HEK293 (cell line): ENCODE measurements at regions not wholly inside any gene's neighbourhood (a gene's known extent, or its start where the extent isn't known, plus 50 kb on each side); places are given as distances from the start of the nearest gene placed in this dataset.

Experiments used
- CTCF ChIA-PET: fragments of 350-600 bp; formaldehyde crosslinking; extraction: SDS; loops from one replicate; lab custom pipeline; 2021; ENCODE audit warnings: antibody characterized with exemption; lab: Yijun Ruan, JAX
- POLR2A ChIA-PET: fragments of 300-600 bp; formaldehyde crosslinking; extraction: SDS; loops from one replicate; lab custom pipeline; 2020; ENCODE audit warnings: antibody characterized with exemption, inconsistent platforms; lab: Yijun Ruan, JAX
- H3K27ac ChIP-seq: fragments of 200-500 bp; sonication (Bioruptor generic); 2 replicates; pipeline ENCODE4 v1.5.1; 2014; ENCODE audit warnings: low read depth, low read length, control low read depth, inconsistent platforms; ENCODE audit errors: extremely low read depth
- H3K36me3 ChIP-seq, 2 experiments: fragments of 200-500 bp in 1 of 2; sonication (Bioruptor generic) in 1 of 2; 1 replicate in 1 of 2; 2 replicates in 1 of 2; pipeline ENCODE4 v1.5.1; 2014 to 2017; ENCODE audit warnings: inconsistent platforms in 2 of 2, low read length in 2 of 2; ENCODE audit not compliant: control insufficient read depth in 2 of 2, insufficient read depth in 1 of 2
- H3K4me1 ChIP-seq: fragments of 200-500 bp; sonication (Bioruptor generic); 2 replicates; pipeline ENCODE4 v1.5.1; 2014; ENCODE audit warnings: mild to moderate bottlenecking, low read length, inconsistent platforms; ENCODE audit not compliant: control insufficient read depth, insufficient read depth
- H3K4me3 ChIP-seq: 2 replicates; pipeline ENCODE4 v1.5.1; 2011; ENCODE audit warnings: low read depth, mild to moderate bottlenecking, control low read depth, low read length, moderate library complexity
- H3K9me3 ChIP-seq: fragments of 200-500 bp; sonication (Bioruptor generic); 2 replicates; pipeline ENCODE4 v1.5.1; 2014; ENCODE audit warnings: low read depth, low read length, inconsistent platforms; ENCODE audit not compliant: control insufficient read depth, insufficient read depth
- AEBP2 ChIP-seq: fragments of 450-650 bp; formaldehyde crosslinking; IDR thresholded peaks from 2 replicates; pipeline ENCODE4 v1.5.1; 2016; ENCODE audit warnings: missing biosample characterization, missing genetic modification characterization, borderline replicate concordance
- BCL11A ChIP-seq: fragments of 450-650 bp; formaldehyde crosslinking; IDR thresholded peaks from 2 replicates; pipeline ENCODE4 v1.5.1; 2016; ENCODE audit warnings: low read depth, missing biosample characterization, missing genetic modification characterization
- BCL6B ChIP-seq: fragments of 450-650 bp; formaldehyde crosslinking; IDR thresholded peaks from 2 replicates; pipeline ENCODE4 v1.5.1; 2017; ENCODE audit warnings: missing biosample characterization, missing genetic modification characterization
- GLI4 ChIP-seq: fragments of 450-650 bp; formaldehyde crosslinking; IDR thresholded peaks from 2 replicates; pipeline ENCODE4 v1.5.1; 2016; ENCODE audit warnings: missing biosample characterization, missing genetic modification characterization
- IKZF3 ChIP-seq: fragments of 450-650 bp; IDR thresholded peaks from 2 replicates; pipeline ENCODE4 v1.5.0; 2018; ENCODE audit warnings: missing biosample characterization, mild to moderate bottlenecking, missing genetic modification characterization, moderate library complexity
- INSM2 ChIP-seq: fragments of 450-650 bp; formaldehyde crosslinking; IDR thresholded peaks from 2 replicates; pipeline ENCODE4 v1.5.1; 2016; ENCODE audit warnings: missing biosample characterization, missing genetic modification characterization
- ZBTB1 ChIP-seq: fragments of 450-650 bp; formaldehyde crosslinking; IDR thresholded peaks from 2 replicates; pipeline ENCODE4 v1.5.1; 2016; ENCODE audit warnings: missing biosample characterization, missing genetic modification characterization
- ZEB2 ChIP-seq: fragments of 450-650 bp; formaldehyde crosslinking; IDR thresholded peaks from 2 replicates; pipeline ENCODE4 v1.5.1; 2016; ENCODE audit warnings: missing biosample characterization, missing genetic modification characterization
- ZNF280D ChIP-seq: fragments of 450-650 bp; formaldehyde crosslinking; IDR thresholded peaks from 2 replicates; pipeline ENCODE4 v1.5.1; 2016; ENCODE audit warnings: missing biosample characterization, missing genetic modification characterization
- ZNF366 ChIP-seq: fragments of 450-650 bp; formaldehyde crosslinking; conservative IDR thresholded peaks from 2 replicates; pipeline ENCODE4 v1.5.1; 2016; ENCODE audit warnings: missing biosample characterization, missing genetic modification characterization
- ZNF394 ChIP-seq: fragments of 450-650 bp; formaldehyde crosslinking; IDR thresholded peaks from 2 replicates; pipeline ENCODE4 v1.5.1; 2016; ENCODE audit warnings: missing biosample characterization, missing genetic modification characterization, mild to moderate bottlenecking, moderate library complexity, borderline replicate concordance
- ZNF521 ChIP-seq: fragments of 450-650 bp; formaldehyde crosslinking; IDR thresholded peaks from 2 replicates; pipeline ENCODE4 v1.5.1; 2017; ENCODE audit warnings: missing biosample characterization, mild to moderate bottlenecking, missing genetic modification characterization
- ZNF585B ChIP-seq: fragments of 450-650 bp; formaldehyde crosslinking; IDR thresholded peaks from 2 replicates; pipeline ENCODE4 v1.5.1; 2016; ENCODE audit warnings: missing biosample characterization, missing genetic modification characterization
- ZNF600 ChIP-seq: fragments of 450-650 bp; formaldehyde crosslinking; IDR thresholded peaks from 2 replicates; pipeline ENCODE4 v1.5.1; 2016; ENCODE audit warnings: missing biosample characterization, missing genetic modification characterization
- TF ChIP-seq, protein P1 (sequence below): fragments of 450-650 bp; formaldehyde crosslinking; IDR thresholded peaks from 2 replicates; pipeline ENCODE4 v1.5.1; 2016; ENCODE audit warnings: missing biosample characterization, missing genetic modification characterization
- TF ChIP-seq, protein P2 (sequence below): fragments of 450-650 bp; formaldehyde crosslinking; IDR thresholded peaks from 2 replicates; pipeline ENCODE4 v1.5.1; 2016; ENCODE audit warnings: missing biosample characterization, missing genetic modification characterization

DNA sequence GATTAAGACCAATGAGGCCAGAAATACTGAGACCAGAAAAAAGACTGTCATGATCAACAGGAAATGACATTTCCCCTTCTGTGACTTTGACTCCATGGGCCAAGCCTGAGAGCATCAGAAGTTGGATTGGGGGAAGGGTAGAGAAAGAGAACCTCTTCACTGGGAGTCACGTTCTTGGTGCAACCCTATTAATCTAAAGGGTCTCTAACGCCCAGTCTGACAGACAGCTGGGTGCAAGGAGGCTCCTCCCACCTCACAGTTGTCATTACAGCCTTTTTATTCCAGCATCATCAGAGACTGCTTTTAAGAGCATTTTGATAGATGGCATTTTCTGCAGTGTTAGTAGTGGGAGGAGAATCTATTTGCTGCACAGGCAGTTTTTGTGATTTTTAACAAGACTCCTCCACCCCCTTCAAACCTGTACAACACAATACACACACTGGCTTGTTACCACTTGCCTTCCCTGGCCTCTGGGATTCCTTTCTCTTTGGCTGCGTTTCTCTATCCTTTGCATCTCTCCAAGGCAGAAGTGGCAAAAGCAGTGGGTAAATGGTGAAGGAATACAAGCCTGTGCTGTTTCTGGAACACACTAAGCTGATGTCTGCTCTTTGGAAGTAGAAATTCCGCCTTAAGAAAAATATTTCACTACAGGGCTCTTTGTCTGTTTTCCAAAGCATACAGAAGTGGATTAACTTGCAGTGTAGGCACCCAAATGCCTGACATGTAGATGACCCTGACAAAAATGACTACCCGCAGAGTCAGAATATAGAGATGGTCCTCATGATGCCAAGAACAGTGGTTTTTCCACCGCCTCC is 310.4 kb upstream of the ZNF608 start (continued):
- TF ChIP-seq, protein P1, sequence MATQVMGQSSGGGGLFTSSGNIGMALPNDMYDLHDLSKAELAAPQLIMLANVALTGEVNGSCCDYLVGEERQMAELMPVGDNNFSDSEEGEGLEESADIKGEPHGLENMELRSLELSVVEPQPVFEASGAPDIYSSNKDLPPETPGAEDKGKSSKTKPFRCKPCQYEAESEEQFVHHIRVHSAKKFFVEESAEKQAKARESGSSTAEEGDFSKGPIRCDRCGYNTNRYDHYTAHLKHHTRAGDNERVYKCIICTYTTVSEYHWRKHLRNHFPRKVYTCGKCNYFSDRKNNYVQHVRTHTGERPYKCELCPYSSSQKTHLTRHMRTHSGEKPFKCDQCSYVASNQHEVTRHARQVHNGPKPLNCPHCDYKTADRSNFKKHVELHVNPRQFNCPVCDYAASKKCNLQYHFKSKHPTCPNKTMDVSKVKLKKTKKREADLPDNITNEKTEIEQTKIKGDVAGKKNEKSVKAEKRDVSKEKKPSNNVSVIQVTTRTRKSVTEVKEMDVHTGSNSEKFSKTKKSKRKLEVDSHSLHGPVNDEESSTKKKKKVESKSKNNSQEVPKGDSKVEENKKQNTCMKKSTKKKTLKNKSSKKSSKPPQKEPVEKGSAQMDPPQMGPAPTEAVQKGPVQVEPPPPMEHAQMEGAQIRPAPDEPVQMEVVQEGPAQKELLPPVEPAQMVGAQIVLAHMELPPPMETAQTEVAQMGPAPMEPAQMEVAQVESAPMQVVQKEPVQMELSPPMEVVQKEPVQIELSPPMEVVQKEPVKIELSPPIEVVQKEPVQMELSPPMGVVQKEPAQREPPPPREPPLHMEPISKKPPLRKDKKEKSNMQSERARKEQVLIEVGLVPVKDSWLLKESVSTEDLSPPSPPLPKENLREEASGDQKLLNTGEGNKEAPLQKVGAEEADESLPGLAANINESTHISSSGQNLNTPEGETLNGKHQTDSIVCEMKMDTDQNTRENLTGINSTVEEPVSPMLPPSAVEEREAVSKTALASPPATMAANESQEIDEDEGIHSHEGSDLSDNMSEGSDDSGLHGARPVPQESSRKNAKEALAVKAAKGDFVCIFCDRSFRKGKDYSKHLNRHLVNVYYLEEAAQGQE (tag by site-specific recombination), result no peak
- no peak for TF ChIP-seq ZNF394 (tag by site-specific recombination)
- TF ChIP-seq INSM2 (tag by site-specific recombination), result no peak
- TF ChIP-seq ZNF600 (tag by site-specific recombination), result no peak

DNA sequence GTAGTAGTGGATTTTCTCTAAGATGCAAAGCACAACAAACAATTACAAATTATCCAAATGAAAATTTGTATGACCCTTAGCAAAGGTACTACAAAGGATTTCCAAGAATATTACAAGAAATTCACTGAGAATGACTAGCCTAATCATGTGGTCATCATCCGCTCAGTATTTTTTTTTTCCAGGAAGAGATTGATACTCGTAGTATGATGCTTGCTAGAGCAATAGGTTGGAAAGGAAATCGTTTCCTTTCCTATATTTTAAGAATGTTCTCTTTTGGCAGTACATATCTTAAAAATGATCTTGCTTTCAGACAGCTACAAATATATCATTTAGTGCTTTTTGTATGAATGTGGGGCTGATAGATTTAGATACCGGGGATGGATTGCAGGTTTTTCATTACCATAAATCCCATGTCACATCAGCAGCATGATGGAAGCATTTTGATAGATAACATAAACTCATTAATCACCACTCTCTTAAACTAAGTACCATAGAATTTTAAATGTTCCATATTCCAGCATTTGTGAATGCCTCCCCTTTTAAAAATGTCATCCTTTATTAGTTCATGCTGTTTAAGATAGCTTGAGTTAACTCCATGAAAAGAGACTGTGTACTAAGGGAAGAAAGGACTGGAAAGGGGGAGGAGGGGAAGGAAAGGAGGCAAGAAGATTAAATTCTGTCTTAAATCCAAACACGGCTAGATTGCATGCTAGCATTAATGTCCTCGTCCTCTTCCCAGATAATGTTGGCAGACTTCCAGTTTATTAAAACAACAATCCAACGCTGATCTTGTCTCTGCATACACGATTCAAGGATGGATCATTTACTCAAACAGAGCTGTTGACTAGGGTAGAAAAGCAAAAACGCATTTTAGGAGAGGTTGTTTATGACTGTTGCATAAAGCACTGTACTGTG is 311.7 kb upstream of the ZNF608 start:
- Histone ChIP-seq H3K36me3 (no peaks in the 10 kb centered on the region), H3K27ac (no peak overlapping the region; the same call in 1 of the 2 replicates), H3K4me1 (peaks cover 28% of the 10 kb centered on the region), H3K4me3 (no peak overlapping the region), H3K9me3 (no peaks in the 10 kb centered on the region)
- CTCF ChIA-PET, result interaction anchor here (0.8 kb wide), 1 partner anchor 141 kb away, joined by 3 read pairs; no protein-coding TSS in a partner anchor
- POLR2A ChIA-PET, result no interaction called here
- TF ChIP-seq BCL11A (tag by site-specific recombination) (no peak), ZBTB1 (no peak), ZEB2 (tag by site-specific recombination) (0 out of 2 replicates have a peak, but pooled peaks have one; percentile 31), ZNF280D (tag by site-specific recombination) (no peak), INSM2 (tag by site-specific recombination) (no peak), ZNF521 (tag by site-specific recombination) (no peak), ZNF585B (tag by site-specific recombination) (no peak), BCL6B (tag by site-specific recombination) (0 out of 2 replicates have a peak, but pooled peaks have one; percentile 39), ZNF366 (tag by site-specific recombination) (0 out of 2 replicates have a peak, but pooled peaks have one; percentile 37), GLI4 (no peak), IKZF3 (0 out of 2 replicates have a peak, but pooled peaks have one; percentile 55), AEBP2 (tag by site-specific recombination) (no peak)
- TF ChIP-seq, protein P2, sequence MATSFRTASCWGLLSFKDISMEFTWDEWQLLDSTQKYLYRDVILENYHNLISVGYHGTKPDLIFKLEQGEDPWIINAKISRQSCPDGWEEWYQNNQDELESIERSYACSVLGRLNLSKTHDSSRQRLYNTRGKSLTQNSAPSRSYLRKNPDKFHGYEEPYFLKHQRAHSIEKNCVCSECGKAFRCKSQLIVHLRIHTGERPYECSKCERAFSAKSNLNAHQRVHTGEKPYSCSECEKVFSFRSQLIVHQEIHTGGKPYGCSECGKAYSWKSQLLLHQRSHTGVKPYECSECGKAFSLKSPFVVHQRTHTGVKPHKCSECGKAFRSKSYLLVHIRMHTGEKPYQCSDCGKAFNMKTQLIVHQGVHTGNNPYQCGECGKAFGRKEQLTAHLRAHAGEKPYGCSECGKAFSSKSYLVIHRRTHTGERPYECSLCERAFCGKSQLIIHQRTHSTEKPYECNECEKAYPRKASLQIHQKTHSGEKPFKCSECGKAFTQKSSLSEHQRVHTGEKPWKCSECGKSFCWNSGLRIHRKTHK, result no peak
